GM21526 (cell line): ENCODE measurements at regions not wholly inside any gene's neighbourhood (a gene's known extent, or its start where the extent isn't known, plus 50 kb on each side); places are given as distances from the start of the nearest gene placed in this dataset.

Experiments used
- ATAC-seq: cut with Tn5 transposase; IDR thresholded peaks from one replicate; pipeline ENCODE4 v1.9.1; 2021; ENCODE audit warnings: moderate library complexity; ENCODE audit not compliant: unreplicated experiment, low FRiP score

GRCh38 chr7:131753620-131754222 lies 197.3 kb upstream of the PODXL start:
- no peak for ATAC-seq

GRCh38 chr7:131747658-131748232 lies 191.3 kb upstream of the PODXL start:
- ATAC-seq, result no peak

GRCh38 chr7:131745390-131746248 lies 189.2 kb upstream of the PODXL start:
- no peak for ATAC-seq

- ATAC-seq, result no peak
Measured at GRCh38 chr7:131741446-131741845, 185.0 kb upstream of the PODXL start.

GRCh38 chr7:131737746-131738465 lies 181.5 kb upstream of the PODXL start:
- ATAC-seq, result no peak

- no peak for ATAC-seq
Measured at GRCh38 chr7:131735101-131735500, 178.7 kb upstream of the PODXL start.

GRCh38 chr7:131733604-131734003 lies 177.2 kb upstream of the PODXL start:
- ATAC-seq, result no peak

GRCh38 chr7:131727189-131727588 lies 170.8 kb upstream of the PODXL start:
- no peak for ATAC-seq

- no peak for ATAC-seq
Measured at GRCh38 chr7:131726686-131727085, 170.3 kb upstream of the PODXL start.

GRCh38 chr7:131726031-131726430 lies 169.6 kb upstream of the PODXL start:
- ATAC-seq, result no peak

GRCh38 chr7:131724776-131725345 lies 168.4 kb upstream of the PODXL start:
- ATAC-seq, result no peak

- ATAC-seq, result no peak
Measured at GRCh38 chr7:131723926-131724325, 167.5 kb upstream of the PODXL start.

GRCh38 chr7:131722371-131722770 lies 165.9 kb upstream of the PODXL start:
- no peak for ATAC-seq

GRCh38 chr7:131721660-131722059 lies 165.2 kb upstream of the PODXL start:
- ATAC-seq, result no peak

- no peak for ATAC-seq
Measured at GRCh38 chr7:131720703-131721102, 164.3 kb upstream of the PODXL start.

- no peak for ATAC-seq
Measured at GRCh38 chr7:131717181-131717580, 160.8 kb upstream of the PODXL start.

GRCh38 chr7:131699323-131699722 lies 142.9 kb upstream of the PODXL start:
- no peak for ATAC-seq

- ATAC-seq, result no peak
Measured at GRCh38 chr7:131692131-131692960, 135.9 kb upstream of the PODXL start.

- no peak for ATAC-seq
Measured at GRCh38 chr7:131691454-131692130, 135.2 kb upstream of the PODXL start.
